ENCODE measurements at regions not wholly inside any gene's neighbourhood (a gene's known extent, or its start where the extent isn't known, plus 50 kb on each side); places are given as distances from the start of the nearest gene placed in this dataset.

DNA sequence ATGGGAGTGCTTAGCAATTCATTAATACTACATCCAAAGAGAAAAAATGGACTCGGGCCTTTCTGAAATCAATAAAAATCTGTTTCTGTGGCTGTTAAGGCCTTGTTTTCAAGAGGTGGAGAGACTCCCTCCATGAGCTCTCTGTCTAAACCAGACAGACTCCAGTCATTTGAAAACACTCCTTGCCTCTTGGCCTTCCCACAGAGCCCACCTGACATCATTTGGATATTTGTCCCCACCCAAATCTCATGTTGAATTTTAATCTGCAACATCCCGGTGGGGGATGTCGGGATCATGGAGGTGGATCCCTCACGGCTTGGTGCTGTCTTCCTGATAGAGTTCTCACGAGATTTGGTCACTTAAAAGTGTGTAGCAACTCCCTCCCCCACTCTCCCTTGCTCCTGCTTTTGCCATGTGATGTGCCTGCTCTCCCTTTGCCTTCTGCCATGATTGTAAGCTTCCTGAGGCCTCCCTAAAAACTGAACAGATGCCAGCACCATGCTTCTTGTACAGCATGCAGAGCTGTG is 226.3 kb downstream of the TBXT start:
- H3K4me2 ChIP-seq (ENCODE audit: low read depth, low read length): no peak overlapping the region
- H2AFZ ChIP-seq (replicated peaks; ENCODE audit: low read length, poor library complexity): no peak overlapping the region
- H3K9ac ChIP-seq (ENCODE audit: low read depth, low read length): no peak overlapping the region
- H3K79me1 ChIP-seq (ENCODE audit: low read depth in 1 of 2, low read length in 2 of 2): peaks cover 0 to 4% of the 10 kb centered on the region in 2 experiments; a peak in 1 of 4 replicates
- H3K4me3 ChIP-seq (ENCODE audit: insufficient read depth, low read depth, low read length): no peak overlapping the region
- H3K18ac ChIP-seq (ENCODE audit: low read depth, low read length): no peak overlapping the region
- H3K27me3 ChIP-seq (ENCODE audit: control insufficient read depth, insufficient read depth, low read length): no peaks in the 10 kb centered on the region
- no peak overlapping the region for H4K8ac ChIP-seq (ENCODE audit: low read depth in 2 of 2, low read length in 2 of 2)
- no peak for ATAC-seq (ENCODE audit: low read depth)
- H3K4me1 ChIP-seq (ENCODE audit: control insufficient read depth, insufficient read depth, low read length): no peaks in the 10 kb centered on the region; the same call in 1 of the 2 replicates
- H3K56ac ChIP-seq (ENCODE audit: extremely low read depth, insufficient read depth, low read length): no peak overlapping the region
- no CpG with 5 or more reads among the region's 5 CpGs for WGBS, 2 experiments (ENCODE audit: extremely low coverage in 2 of 2, insufficient read length in 1 of 2)
- H3K9me3 ChIP-seq (ENCODE audit: control insufficient read depth, insufficient read depth, low read length): peaks cover 2% of the 10 kb centered on the region; the same call in 1 of the 2 replicates
- DNase-seq: no peak
- ChIA-PET POLR2A (ENCODE audit: unreplicated experiment) (no interaction called here), CTCF (no interaction called here)
- no peak overlapping the region for H2AK5ac ChIP-seq (ENCODE audit: low read depth, low read length)
- no peak overlapping the region for H3K27ac ChIP-seq (ENCODE audit: insufficient read depth, low read length)
- BruUV-seq (replicated peaks): no TSS peak
- H2BK120ac ChIP-seq (ENCODE audit: low read depth, low read length): no peak overlapping the region
- peaks cover 18% of the 10 kb centered on the region for H3K36me3 ChIP-seq (ENCODE audit: control insufficient read depth, insufficient read depth, low read length)
- no peak overlapping the region for H2BK15ac ChIP-seq (ENCODE audit: low read depth, low read length)
- dilution Hi-C loops (cut with HindIII; ENCODE audit: low sequenced_read_pairs, unreplicated experiment) (no loop called here), in situ Hi-C loops (cut with MboI; ENCODE audit: low sequenced_read_pairs) (no loop called here), intact Hi-C loops (cut with micrococcal nuclease) (no loop called here)
- H2BK5ac ChIP-seq (ENCODE audit: low read depth, low read length, poor library complexity, severe bottlenecking): no peak overlapping the region
- H3K4ac ChIP-seq (ENCODE audit: low read depth, low read length): no peak overlapping the region
- H2AK9ac ChIP-seq (replicated peaks; ENCODE audit: low read depth, low read length, poor library complexity): no peak overlapping the region
- no peak overlapping the region for H3K23ac ChIP-seq (ENCODE audit: low read depth, low read length)
- no peaks in the 10 kb centered on the region for H3K9me1 ChIP-seq (ENCODE audit: insufficient read depth, low read length)
- H3K14ac ChIP-seq (replicated peaks; ENCODE audit: low read depth, low read length): no peak overlapping the region
- no peak overlapping the region for H4K5ac ChIP-seq (ENCODE audit: low read depth, low read length)
- H2BK20ac ChIP-seq (ENCODE audit: low read depth, low read length): no peak overlapping the region
- no peak overlapping the region for H4K91ac ChIP-seq (ENCODE audit: insufficient read depth, low read depth, low read length)
- TF ChIP-seq NFE2L2 (IDR thresholded peaks at IDR 0.05; ENCODE audit: low read depth, low read length) (no peak), RFX5 (IDR thresholded peaks at IDR 0.05; ENCODE audit: low read depth, low read length) (no peak), MAZ (IDR thresholded peaks at IDR 0.05; ENCODE audit: borderline replicate concordance, low read depth, low read length) (no peak)
- H4K20me1 ChIP-seq (ENCODE audit: insufficient read depth, low read length): no peaks in the 10 kb centered on the region
